Endometrium (tissue), 2 donors: ENCODE measurements at regions not wholly inside any gene's neighbourhood (a gene's known extent, or its start where the extent isn't known, plus 50 kb on each side); places are given as distances from the start of the nearest gene placed in this dataset.

Experiments used
- FAIRE-seq: peaks from 2 replicates; lab custom pipeline; 2012; peaks lifted over from hg19 to GRCh38; lab: Jason Lieb, UNC
- donor health status: control.
- donor health status: control.

DNA sequence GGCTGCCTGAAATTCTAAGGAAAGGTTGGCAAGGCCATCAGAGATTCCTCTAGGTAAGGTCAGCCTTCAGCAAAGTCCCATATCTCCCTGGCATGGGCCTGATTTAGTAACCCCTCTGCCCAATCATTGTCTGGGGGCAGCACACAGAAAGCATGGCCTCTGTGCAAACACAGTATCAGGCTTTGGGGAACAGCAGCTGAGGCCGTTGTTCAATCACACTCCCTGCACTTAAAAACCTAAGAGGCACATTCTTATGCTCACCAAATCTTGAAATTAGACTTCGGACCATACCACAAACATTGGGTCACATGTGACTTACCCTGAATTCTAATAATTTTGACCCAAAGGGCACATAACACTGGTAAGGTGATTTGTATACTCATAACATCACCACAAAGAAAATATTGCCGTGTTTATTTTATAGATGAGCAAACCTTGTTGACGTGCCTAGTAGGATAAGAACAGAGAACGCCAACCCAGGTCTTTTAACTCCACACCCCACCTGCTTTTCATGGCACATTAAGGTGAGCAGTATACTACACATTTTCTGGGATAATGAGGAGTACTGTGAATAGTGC is 212.7 kb downstream of the HNMT start:
- no peak for FAIRE-seq

DNA sequence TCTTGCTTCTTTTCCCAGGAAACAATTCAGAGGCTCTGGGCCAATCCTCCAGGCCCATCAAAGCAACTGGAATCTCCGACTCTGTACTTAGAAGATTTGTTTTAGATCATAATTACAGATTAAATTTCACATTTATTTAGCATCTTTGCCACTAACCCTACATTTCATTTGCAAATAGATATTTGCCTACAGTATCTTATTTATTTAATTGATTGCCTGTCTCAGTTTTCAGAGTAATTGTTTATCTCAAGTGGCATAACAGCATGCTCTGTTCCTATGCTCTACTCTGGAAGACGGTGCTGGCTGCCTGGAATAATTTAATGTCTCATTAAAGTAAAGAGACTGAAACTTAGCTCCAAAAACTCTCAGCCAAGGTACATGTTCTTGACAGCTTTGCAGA is 213.4 kb downstream of the HNMT start:
- FAIRE-seq = no peak

DNA sequence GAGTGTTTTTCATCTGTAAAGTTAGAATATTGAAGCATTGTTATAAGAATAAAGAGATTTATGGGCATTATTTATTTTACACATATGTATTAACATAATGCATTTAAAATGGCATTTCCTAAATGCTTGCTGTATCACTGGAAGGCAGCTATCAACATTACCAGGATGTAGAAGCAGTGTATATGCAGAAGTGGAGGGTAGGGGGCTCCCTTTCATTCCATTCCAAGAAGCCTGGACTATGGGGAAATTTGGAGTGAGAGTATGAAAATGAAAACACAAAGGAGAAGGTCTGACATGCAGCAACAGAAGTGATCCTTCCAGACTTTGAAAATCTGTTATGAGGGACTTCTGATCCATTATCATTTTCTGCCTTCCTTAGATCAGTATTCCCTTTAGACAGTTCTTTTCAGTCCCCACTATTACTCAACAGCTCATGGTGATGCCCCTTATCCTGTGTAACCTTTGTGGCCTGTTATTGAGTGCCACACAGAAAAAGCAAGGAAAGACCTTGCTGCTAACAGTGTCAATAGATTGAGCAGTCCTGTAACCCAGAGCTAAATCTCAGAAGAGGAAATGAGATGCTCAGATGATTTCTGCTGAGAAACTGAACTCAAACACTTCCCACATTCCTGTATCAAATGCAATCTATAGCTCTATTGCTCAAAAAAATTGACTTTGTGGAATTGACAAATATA is 216.6 kb downstream of the HNMT start:
- no peak for FAIRE-seq

DNA sequence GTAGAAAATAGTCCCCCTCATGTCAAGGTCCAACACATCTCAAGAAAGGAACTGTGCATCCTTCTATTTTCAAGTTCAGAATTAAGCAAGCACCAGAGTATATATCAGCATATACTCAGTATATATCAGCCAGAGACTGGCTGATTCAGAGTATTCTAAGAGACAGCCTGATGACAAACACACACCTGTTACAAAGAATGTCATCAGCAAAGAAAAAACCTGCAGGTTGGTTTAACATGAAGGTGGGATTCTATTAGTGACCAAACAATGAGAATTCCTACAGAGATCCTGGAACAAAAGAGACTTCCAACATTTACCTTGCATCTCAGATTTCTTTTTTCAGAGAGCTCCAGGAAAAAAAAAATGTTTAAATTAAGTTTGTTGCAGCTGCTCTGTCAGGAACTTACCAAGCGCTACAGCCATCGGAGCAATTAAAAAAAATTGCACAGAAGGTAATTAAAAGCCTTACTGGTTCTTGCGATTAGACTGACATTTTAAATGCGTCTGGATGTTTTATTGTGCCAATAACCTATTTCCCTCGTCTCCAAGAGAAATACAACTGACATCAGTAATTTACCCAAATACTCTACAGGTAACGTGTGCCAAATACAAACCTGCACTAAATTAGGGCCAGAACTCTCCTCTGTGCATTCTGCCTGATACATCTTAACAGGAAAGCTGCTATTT is 218.1 kb downstream of the HNMT start:
- no peak for FAIRE-seq

DNA sequence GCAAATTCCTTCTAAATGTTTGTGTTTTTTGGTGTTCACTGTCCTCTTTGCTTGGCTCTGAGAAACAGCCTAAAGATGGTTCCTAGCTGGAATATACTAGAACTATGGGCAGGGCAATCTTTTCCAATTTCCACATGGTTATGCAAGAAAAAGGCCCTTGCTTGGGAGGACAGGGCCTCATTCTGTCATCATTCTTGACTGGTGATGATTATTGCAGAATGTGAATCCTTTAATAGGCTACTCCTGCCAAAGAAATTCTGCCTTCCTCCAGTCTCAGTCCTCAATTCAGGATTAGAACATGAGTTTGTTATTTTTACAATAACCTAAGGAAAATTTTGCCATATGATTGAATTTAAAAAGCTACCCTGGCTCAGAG is 218.7 kb downstream of the HNMT start:
- FAIRE-seq = no peak

DNA sequence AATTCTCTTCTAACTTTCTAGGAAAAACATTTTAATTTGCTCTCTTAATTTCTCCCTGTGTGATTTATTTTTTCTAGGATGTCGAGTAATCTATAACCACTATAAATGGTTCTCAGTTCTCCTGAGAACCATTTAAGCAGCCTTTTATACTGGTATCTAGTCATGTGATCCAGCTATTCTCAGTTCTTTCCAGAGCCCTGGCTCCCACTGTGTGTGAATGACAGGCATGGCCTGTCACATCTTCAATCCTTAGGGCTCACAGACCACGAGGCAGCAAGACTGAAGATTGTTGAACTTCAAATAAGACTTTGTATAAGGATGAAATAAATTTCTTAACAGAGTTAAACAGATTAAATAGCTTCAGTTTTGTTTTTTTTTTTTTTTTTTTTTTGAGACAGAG is 219.4 kb downstream of the HNMT start:
- no peak for FAIRE-seq

DNA sequence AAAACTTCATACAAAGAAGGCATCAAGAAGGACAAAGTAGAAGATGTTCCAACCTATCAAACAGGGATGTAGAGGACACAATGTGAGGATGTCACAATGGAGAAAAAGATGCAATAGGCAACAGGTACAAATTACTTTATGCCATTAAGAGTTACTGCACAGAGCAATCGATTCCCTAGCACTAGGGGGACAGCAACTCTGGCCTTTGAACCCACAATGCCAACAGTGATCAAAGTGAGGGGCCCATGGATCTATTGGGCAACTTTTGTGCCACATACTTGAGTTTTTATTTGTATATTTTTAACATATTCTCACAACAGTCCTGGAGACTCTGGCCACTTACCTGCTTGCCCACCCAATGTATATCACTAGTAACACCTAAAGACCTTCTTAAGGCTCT is 220.2 kb downstream of the HNMT start:
- no peak for FAIRE-seq

DNA sequence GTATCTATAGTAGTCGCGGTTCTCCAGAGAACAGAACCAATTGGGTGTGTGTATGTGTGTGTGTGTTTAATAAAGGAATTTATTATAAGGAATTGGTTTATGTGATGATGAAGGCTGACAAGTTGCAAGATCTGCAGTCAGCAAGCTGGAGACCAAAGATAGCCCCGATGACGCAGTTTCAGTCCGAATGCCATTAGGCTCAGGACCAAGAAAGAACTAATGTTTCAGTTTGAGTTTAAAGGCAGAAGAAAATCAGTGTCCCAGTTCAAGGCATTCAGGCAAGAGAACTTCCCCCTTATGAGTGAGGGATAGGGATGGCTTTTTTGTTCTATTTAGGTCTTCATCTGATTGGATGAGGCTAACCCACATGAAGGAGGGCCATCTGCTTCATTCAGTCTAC is 221.6 kb downstream of the HNMT start:
- FAIRE-seq = no peak

DNA sequence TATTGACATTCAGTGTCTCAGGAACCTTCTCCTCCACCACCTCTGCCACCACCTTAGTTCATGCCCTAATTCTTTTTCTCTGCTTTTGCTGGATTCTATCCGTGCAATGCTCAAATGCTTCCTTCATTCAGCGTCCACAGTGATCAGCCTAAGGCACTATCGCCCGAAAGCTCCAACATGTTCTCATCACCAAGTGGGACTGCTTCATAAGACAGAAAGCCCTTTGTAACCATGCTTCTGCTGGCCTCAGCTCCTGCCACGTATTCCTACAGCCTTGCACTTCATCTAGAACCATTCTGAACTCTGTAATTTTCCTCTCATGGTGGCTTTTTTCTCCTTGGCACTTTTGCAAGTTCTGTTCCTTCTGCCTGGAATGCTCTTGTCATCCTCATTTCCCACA is 222.9 kb downstream of the HNMT start:
- no peak for FAIRE-seq

DNA sequence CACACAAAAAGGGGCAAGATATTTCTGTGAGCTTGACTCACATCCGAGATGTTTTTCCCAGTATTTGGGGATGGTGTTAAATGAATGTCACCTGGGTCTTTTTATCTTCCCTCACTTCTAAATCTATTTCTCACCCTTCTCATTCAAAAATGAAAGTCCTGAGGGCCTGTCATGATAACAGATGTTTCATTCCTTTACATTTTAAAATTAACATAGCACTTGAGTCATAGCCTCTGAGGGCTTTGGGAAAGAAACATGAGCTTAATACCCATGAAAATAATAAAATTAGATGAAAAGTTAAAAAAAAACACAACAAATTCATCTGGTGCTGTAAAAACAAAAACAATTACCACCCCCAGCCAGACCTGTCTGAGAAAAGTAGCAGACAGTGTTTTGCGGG is 226.7 kb downstream of the HNMT start:
- FAIRE-seq = no peak

DNA sequence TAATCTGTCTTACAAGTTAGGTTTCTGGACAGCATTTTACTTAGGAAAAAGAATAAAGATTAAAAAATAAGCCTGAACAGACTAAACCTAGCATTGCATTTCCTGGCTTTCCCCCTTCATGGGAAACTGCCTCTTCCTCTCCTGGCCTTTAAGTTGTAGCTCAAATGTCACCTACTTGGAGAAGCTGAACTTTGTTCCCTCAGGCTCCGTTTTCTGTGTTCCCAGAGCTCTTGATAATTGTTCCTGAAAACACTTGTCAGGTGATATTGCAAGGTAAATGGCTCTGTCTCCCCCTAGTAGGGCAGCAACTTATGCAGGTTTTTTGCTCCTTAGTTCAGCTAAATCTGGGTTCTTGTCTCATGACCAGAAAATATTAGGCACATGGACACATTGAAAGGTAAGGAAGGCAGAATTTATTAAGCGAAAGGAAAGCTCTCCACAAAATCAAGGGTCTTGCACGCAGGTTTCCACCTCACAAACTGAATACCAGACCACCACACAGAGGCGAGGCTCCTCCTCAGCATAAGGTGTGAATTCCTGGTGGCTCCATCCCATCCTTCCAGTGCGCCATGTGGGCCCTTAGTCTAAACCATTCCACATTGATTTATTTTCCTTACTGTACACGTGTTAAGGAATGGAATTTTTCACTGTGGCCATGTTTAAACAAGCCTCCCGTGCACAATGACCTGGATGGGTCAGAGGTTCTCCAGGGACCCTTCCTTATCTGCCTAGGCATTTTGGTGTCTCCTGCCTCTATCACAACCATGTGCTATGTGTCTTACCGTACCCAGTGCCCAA is 229.3 kb downstream of the HNMT start:
- FAIRE-seq = no peak

DNA sequence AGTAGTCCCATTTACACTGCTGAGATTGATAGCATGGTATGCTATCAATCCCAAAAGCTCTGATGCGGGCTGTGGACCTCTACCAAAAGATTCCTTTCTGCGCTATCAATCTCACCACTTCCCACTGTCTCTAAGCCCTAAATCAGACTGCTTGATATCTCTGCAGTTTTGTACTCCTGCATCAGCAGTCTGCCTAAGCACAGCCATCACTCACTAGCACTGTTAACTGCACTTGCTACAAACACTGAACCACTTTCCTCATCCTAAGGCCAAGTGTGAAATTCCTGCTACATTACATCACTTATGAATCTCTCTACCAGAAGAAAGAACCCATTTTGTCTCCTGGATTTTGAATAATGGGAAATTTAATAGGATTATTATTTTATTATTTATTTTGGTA is 237.0 kb downstream of the HNMT start:
- FAIRE-seq = no peak

DNA sequence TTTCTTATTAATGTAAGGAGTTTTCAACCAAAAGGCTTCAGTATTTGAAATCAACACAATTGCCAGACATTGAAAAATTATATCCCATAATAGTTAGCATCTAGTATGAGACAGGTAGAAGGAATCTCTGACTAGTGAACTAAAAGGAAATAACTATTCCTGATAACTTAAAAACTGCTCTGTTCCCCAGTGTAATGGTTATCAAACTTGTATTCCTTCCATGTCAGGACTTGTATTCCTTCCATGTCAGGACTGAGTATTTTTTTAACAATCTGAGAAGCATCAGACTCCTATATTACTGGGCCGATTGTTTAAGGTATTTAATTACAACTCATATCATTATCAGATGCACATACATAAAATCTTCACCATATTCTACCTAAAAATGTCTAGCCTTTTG is 238.5 kb downstream of the HNMT start:
- FAIRE-seq = no peak

DNA sequence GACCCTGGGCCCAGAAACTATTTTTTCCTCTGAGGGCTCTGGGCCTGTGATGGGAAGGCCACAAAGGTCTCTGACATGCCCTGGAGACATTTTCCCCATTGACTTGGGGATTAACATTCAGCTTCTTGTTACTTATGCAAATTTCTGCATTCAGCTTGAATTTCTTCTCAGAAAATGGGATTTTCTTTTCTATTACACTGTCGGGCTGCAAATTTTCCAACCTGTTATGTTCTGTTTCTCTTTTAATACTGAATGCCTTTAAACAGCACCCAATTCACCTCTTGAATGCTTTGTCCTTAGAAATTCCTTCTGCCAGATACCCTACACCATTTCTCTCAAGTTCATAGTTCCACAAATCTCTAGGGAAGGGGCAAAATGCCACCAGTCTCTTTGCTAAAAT is 241.0 kb downstream of the HNMT start:
- no peak for FAIRE-seq

DNA sequence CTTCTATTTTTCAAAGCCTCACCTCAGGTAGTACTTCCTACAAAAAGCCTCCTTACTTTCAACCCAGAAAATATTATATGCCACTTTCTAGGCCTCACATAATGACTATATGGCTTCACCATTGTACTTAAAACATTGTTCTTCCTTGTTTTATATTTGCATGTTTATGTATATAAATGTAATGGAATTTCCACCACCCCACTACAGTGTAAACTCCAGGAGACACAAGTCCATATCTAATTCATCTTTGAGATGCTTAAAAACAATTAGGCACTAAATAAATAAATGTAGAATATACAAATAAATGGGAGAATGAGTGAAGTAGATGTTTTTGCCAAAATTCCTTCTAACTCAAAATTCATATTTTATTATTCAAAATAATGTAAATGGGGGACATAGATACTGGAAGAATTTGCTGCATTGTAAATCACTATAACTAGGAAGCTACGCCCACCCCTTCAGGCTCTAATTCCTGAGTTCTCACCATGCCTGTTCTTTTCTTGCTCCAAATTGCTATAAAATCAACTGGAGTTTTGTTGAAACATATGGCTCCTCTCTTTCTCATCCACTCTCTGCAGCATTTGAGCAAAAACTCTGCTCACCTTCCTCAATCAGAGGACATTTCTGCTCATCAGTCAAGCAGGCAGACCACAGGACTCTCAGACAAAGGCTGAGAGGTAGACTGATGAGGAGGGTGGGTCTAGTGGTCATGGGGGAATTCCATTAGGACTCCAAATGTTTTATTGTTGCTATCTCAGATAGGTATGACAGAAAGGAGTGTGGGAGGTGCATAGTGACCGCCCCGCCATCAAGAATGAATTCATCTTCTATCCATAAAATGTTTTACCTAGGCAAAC is 243.0 kb downstream of the HNMT start:
- no peak for FAIRE-seq

DNA sequence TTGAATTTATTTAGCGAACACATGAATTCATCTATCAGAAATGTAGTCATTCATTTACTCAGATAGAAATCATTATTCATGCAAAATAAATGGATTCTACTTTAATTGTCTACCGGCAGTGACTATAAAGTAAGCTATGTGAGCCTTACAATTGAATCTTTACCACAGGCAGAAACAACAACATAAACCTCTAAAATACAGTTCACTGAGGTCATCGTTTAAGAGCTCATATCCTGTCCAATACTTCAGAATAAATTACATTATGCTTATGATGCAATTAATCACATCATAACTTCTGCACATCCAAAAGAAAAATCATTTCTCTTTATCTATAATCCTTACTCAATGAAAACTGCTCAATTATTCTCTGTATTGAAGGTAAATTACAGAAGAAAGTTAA is 244.7 kb downstream of the HNMT start:
- no peak for FAIRE-seq

DNA sequence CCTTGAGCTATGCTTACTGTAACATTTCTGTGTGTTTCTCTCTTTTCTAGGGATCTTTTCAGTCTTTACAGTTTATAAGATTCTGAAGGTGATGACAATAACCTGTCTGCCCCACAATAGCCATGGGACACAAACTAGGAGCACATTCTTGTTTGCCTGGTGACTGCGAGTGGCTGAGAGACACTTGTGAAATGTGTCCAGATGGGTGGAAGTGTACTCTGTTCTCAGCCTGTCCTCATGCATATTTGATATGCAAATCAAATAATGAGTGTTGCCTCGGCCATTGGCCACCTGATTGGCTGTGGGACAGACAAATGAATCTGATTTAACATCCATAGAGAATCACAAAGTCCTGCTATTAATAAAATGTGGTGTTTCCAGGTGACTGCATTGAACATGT is 246.2 kb downstream of the HNMT start:
- FAIRE-seq = no peak

DNA sequence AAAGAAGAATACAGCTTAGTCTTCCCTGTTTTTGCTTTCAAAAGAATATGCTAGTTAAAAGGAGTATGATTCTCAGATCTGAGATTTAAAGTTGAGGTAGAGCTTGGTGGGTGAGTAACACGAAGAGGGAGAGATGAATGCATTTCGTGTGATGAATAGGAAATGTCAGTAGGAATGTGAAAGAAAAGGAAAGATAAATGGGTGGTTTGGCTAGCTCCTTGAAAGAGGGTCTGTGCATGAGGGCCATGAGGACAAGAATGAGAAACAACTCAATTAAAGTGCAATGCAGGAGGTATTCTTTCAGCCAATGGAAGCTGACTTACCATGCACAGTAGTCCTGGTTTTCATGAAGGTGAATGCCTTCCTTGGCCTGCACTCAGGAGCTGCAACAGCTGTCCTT is 248.2 kb downstream of the HNMT start:
- no peak for FAIRE-seq

DNA sequence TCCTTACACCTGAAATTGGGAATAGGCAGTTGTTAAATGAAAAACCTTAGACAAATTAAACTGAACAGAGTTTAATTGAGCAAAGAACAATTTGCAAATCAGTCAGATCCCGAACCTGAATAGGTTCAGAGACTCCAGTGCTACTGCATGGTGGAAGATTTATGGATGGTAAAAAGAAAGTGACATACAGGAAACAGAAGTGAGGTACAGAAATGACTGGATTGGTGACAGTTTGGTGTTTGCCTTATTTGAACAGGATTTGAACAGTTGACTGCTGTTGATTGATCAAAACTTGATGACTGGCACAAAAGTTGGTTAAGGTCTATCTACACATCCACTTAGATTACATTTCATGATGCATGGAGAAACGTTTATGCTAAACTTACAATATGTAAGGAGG is 248.8 kb downstream of the HNMT start:
- FAIRE-seq = no peak

DNA sequence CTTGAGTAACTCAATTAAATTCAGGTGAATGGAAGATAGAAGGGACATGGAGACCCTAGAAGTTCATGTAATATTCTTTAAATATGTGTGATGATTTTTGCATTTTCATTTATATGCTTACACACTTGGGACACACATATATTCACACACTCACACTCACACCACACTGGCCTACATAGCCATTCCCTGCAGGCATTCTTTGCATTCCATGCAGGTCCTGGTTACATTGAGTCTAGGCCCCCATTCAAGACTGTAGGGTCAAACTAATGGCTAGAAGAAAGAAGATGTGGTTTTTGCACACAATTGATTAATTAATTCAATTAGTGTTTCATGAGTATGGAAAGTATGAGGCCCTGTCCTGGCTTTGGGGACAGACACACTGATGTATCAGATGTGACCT is 249.4 kb downstream of the HNMT start:
- no peak for FAIRE-seq

DNA sequence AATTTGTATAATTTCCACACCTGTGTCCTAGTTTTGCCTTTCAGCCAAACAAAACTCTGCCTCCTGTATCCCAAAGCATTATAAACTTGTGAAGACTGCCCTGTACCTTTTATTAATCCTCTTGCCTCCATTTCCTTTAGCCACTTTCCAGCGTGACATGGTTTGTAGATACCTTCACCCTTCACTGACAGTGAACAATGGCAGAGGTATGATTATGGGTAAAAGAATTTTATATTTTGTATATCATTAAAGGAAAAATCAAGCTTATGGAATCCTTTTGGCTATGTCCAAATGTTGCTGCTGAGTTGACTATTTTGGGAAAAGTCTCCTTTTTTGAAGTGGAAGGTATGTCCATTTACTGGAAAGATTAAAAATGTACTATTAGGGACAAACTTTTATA is 251.7 kb downstream of the HNMT start:
- FAIRE-seq = no peak

DNA sequence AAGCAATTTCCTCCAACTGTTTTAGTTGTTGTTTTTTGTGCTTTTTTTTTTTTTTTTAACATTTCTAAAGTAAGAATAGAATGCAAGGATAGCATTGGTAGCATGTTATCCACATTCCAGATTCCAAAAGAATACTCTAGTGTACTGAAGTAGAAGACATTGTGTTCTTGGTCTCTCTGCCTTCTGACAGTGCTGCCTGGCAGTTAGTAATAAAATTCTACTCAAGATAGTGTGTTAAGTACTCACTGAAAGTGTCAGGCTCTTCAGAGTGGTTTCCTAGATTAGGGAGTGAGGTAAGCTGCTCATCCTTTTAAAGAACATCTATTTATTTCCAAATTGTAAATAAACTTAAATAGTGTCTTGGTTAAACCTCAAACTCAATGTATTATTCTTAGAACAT is 253.7 kb downstream of the HNMT start:
- no peak for FAIRE-seq
